Kidney glomerular epithelial cell (primary cell): ENCODE measurements at regions not wholly inside any gene's neighbourhood (a gene's known extent, or its start where the extent isn't known, plus 50 kb on each side); places are given as distances from the start of the nearest gene placed in this dataset.

Source experiments
- DNase-seq: peaks from one replicate; lab custom pipeline; 2025; lab: John Stamatoyannopoulos, UW

GRCh38 chr3:127107491-127108375, 85.2 kb upstream of the PRR23E start:
- DNase-seq: no peak

GRCh38 chr3:127108796-127109195, 84.1 kb upstream of the PRR23E start:
- no peak for DNase-seq

GRCh38 chr3:127110982-127111693, 81.8 kb upstream of the PRR23E start:
- no peak for DNase-seq

- DNase-seq: no peak
Observed at GRCh38 chr3:127112796-127113570, 79.9 kb upstream of the PRR23E start.

- no peak for DNase-seq
Observed at GRCh38 chr3:127113571-127113891, 79.4 kb upstream of the PRR23E start.

- DNase-seq: no peak
Observed at GRCh38 chr3:127114337-127115070, 78.4 kb upstream of the PRR23E start.

- no peak for DNase-seq
Observed at GRCh38 chr3:127115691-127116351, 77.1 kb upstream of the PRR23E start.

- no peak for DNase-seq
Observed at GRCh38 chr3:127118366-127118765, 74.6 kb upstream of the PRR23E start.

- DNase-seq: no peak
Observed at GRCh38 chr3:127119693-127120464, 73.1 kb upstream of the PRR23E start.

- DNase-seq: no peak
Observed at GRCh38 chr3:127120851-127121647, 71.9 kb upstream of the PRR23E start.

GRCh38 chr3:127121885-127122284, 71.0 kb upstream of the PRR23E start:
- no peak for DNase-seq

GRCh38 chr3:127123533-127123932, 69.4 kb upstream of the PRR23E start:
- no peak for DNase-seq

- no peak for DNase-seq
Observed at GRCh38 chr3:127124120-127124519, 68.8 kb upstream of the PRR23E start.

- DNase-seq: no peak
Observed at GRCh38 chr3:127131424-127132170, 61.3 kb upstream of the PRR23E start.

- no peak for DNase-seq
Observed at GRCh38 chr3:127132876-127133275, 60.1 kb upstream of the PRR23E start.

GRCh38 chr3:127133971-127134370, 59.0 kb upstream of the PRR23E start:
- DNase-seq: no peak

GRCh38 chr3:127134466-127134865, 58.5 kb upstream of the PRR23E start:
- DNase-seq: no peak

- DNase-seq: no peak
Observed at GRCh38 chr3:127134887-127135240, 58.1 kb upstream of the PRR23E start.
